ENCODE measurements at regions not wholly inside any gene's neighbourhood (a gene's known extent, or its start where the extent isn't known, plus 50 kb on each side); places are given as distances from the start of the nearest gene placed in this dataset.

GRCh38 chr10:108244443-108245228, 1080.1 kb upstream of the SORCS1 start:
- TF ChIP-seq EZH2 (IDR thresholded peaks at IDR 0.05; ENCODE audit: borderline replicate concordance, low read length) (no peak), CTCF (IDR thresholded peaks at IDR 0.05; ENCODE audit: low read length) (no peak)

Data from OCI-LY1 (cell line).